PC-3 (cell line): ENCODE measurements at regions not wholly inside any gene's neighbourhood (a gene's known extent, or its start where the extent isn't known, plus 50 kb on each side); places are given as distances from the start of the nearest gene placed in this dataset.

Experiments
- ATAC-seq: fragments of 200-7000 bp; cut with Tn5 transposase; 2 replicates; pipeline ENCODE4 v1.9.1; 2020; ENCODE audit warnings: mild to moderate bottlenecking, moderate library complexity
- BruUV-seq: library from RNA; stranded (reverse); fragments of 400-500 nt; replicated peaks from 2 replicates; lab custom pipeline; 2021; lab: Mats Ljungman, UMichigan
- CTCF ChIA-PET: fragments of 300-600 bp; sonication (Branson Sonifier 250); formaldehyde crosslinking; loops from one replicate; lab custom pipeline; 2022; ENCODE audit warnings: antibody characterized with exemption; lab: Charles Lee
- POLR2A ChIA-PET: fragments of 300-600 bp; sonication (Branson Sonifier 250); formaldehyde crosslinking; loops from one replicate; lab custom pipeline; 2022; ENCODE audit warnings: antibody characterized with exemption; ENCODE audit not compliant: unreplicated experiment; lab: Charles Lee
- DNase-seq: peaks from one replicate; pipeline ENCODE4 v3.0.0-alpha.2; 2015
- H2AFZ ChIP-seq: fragments of 300-600 bp; sonication (generic); 2 replicates; pipeline ENCODE4 v1.6.0; 2016; ENCODE audit warnings: antibody characterized with exemption, low read length
- H3F3A ChIP-seq: fragments of 300-600 bp; sonication (generic); one replicate; pipeline ENCODE4 v1.6.0; 2017; ENCODE audit warnings: antibody characterized with exemption, low read length, control low read depth, mild to moderate bottlenecking; ENCODE audit not compliant: unreplicated experiment
- H3K27ac ChIP-seq: fragments of 300-600 bp; sonication (generic); 2 replicates; pipeline ENCODE4 v1.5.1; 2016; ENCODE audit warnings: mild to moderate bottlenecking, low read length
- H3K27me3 ChIP-seq: fragments of 300-600 bp; sonication (generic); 2 replicates; pipeline ENCODE4 v1.6.1; 2016; ENCODE audit warnings: low read length, mixed read lengths
- H3K36me3 ChIP-seq: fragments of 300-600 bp; sonication (generic); 2 replicates; pipeline ENCODE4 v1.6.1; 2016; ENCODE audit warnings: low read depth, mixed run types, low read length, mixed read lengths
- H3K4me1 ChIP-seq: fragments of 300-600 bp; sonication (generic); 2 replicates; pipeline ENCODE4 v1.5.1; 2016; ENCODE audit warnings: low read length; ENCODE audit not compliant: insufficient read depth
- H3K4me2 ChIP-seq: fragments of 300-600 bp; sonication (generic); 2 replicates; pipeline ENCODE4 v1.6.0; 2016; ENCODE audit warnings: low read length
- H3K4me3 ChIP-seq: fragments of 300-600 bp; sonication (generic); 2 replicates; pipeline ENCODE4 v1.5.1; 2016; ENCODE audit warnings: mild to moderate bottlenecking, low read length, mixed read lengths
- H3K79me2 ChIP-seq: fragments of 300-600 bp; sonication (generic); 2 replicates; pipeline ENCODE4 v1.6.1; 2017; ENCODE audit warnings: low read length, mixed read lengths
- H3K9ac ChIP-seq: fragments of 300-600 bp; sonication (generic); 2 replicates; pipeline ENCODE4 v1.6.0; 2016; ENCODE audit warnings: mild to moderate bottlenecking, low read length
- H3K9me2 ChIP-seq: fragments of 300-600 bp; sonication (generic); replicated peaks from 2 replicates; pipeline ENCODE4 v1.6.1; 2016; ENCODE audit warnings: mixed run types, low read length, mixed read lengths
- H3K9me3 ChIP-seq: fragments of 300-600 bp; sonication (generic); 2 replicates; pipeline ENCODE4 v1.6.1; 2016; ENCODE audit warnings: low read length, mixed read lengths
- H4K20me1 ChIP-seq: fragments of 300-600 bp; sonication (generic); 2 replicates; pipeline ENCODE4 v1.6.1; 2016; ENCODE audit warnings: low read length, mixed read lengths
- CTCF ChIP-seq: fragments of 300-600 bp; sonication (generic); conservative IDR thresholded peaks from 2 replicates; pipeline ENCODE4 v1.5.1; 2017; ENCODE audit warnings: antibody characterized with exemption, low read depth, mild to moderate bottlenecking, low read length
- EZH2 ChIP-seq: fragments of 300-600 bp; sonication (generic); IDR thresholded peaks from one replicate; pipeline ENCODE4 v1.6.1; 2017; ENCODE audit warnings: antibody characterized with exemption, mild to moderate bottlenecking, low read length; ENCODE audit not compliant: unreplicated experiment
- EZH2phosphoT487 ChIP-seq: fragments of 300-600 bp; sonication (generic); IDR thresholded peaks from 2 replicates; pipeline ENCODE4 v1.6.1; 2018; ENCODE audit warnings: mild to moderate bottlenecking, antibody characterized with exemption, low read length, borderline replicate concordance
- intact Hi-C: fragments of 100-400 bp; cut with micrococcal nuclease; formaldehyde crosslinking; loops from 2 replicates; pipeline ENCODE4 v1.9.0; 2023

GRCh38 chr2:204066051-204066450 lies 129.5 kb downstream of the ICOS start:
- TF ChIP-seq CTCF = no peak
- no peak for TF ChIP-seq EZH2
- no peak for TF ChIP-seq EZH2phosphoT487
- H4K20me1 ChIP-seq = peaks cover 4% of the 10 kb centered on the region; the same call in 1 of the 2 replicates
- H3K27me3 ChIP-seq = peaks cover 67% of the 10 kb centered on the region
- no peak overlapping the region for H2AFZ ChIP-seq
- H3K9me3 ChIP-seq = no peaks in the 10 kb centered on the region
- BruUV-seq = no TSS peak
- H3K36me3 ChIP-seq = no peaks in the 10 kb centered on the region
- no peak overlapping the region for H3K4me3 ChIP-seq
- no peak for ATAC-seq
- H3K9ac ChIP-seq = no peak overlapping the region
- DNase-seq = no peak
- H3K9me2 ChIP-seq = no peaks in the 10 kb centered on the region
- intact Hi-C loops = no loop called here
- no peak overlapping the region for H3K27ac ChIP-seq
- H3K4me2 ChIP-seq = no peak overlapping the region
- no peaks in the 10 kb centered on the region for H3F3A ChIP-seq
- ChIA-PET CTCF (no interaction called here), POLR2A (no interaction called here)
- no peaks in the 10 kb centered on the region for H3K4me1 ChIP-seq
- no peaks in the 10 kb centered on the region for H3K79me2 ChIP-seq

- Histone ChIP-seq H3K4me1 (no peaks in the 10 kb centered on the region), H3K36me3 (no peaks in the 10 kb centered on the region), H3K9me3 (no peaks in the 10 kb centered on the region), H3K4me2 (no peak overlapping the region), H3K4me3 (no peak overlapping the region), H3K27me3 (peaks cover 60% of the 10 kb centered on the region), H2AFZ (no peak overlapping the region), H3K9ac (no peak overlapping the region), H3K9me2 (no peaks in the 10 kb centered on the region), H4K20me1 (peaks cover 4% of the 10 kb centered on the region; the same call in 1 of the 2 replicates), H3K27ac (no peak overlapping the region), H3K79me2 (no peaks in the 10 kb centered on the region), H3F3A (no peaks in the 10 kb centered on the region)
- POLR2A ChIA-PET = no interaction called here
- CTCF ChIA-PET = interaction anchor here (0.7 kb wide), 1 partner anchor 102 kb away, joined by 3 read pairs; no protein-coding TSS in a partner anchor
- no peak for TF ChIP-seq CTCF
- no TSS peak for BruUV-seq
- intact Hi-C loops = no loop called here
- DNase-seq = no peak
- ATAC-seq = no peak
Measured at GRCh38 chr2:204069804-204070203, 133.2 kb downstream of the ICOS start.

- H4K20me1 ChIP-seq = peaks cover 4% of the 10 kb centered on the region; the same call in 1 of the 2 replicates
- H3K4me3 ChIP-seq = no peak overlapping the region
- peak; percentile 53 for ATAC-seq
- H3K79me2 ChIP-seq = no peaks in the 10 kb centered on the region
- no peaks in the 10 kb centered on the region for H3K9me2 ChIP-seq
- peak; percentile 68 for DNase-seq
- TF ChIP-seq CTCF (peak; percentile 76), EZH2phosphoT487 (no peak)
- ChIA-PET POLR2A (no interaction called here), CTCF (no interaction called here)
- H3K36me3 ChIP-seq = no peaks in the 10 kb centered on the region
- H2AFZ ChIP-seq = no peak overlapping the region
- H3K27ac ChIP-seq = no peak overlapping the region
- BruUV-seq = no TSS peak
- H3K4me1 ChIP-seq = no peaks in the 10 kb centered on the region
- H3K9me3 ChIP-seq = no peaks in the 10 kb centered on the region
- H3K27me3 ChIP-seq = peaks cover 56% of the 10 kb centered on the region
- no peak overlapping the region for H3K9ac ChIP-seq
- H3K4me2 ChIP-seq = no peak overlapping the region
- H3F3A ChIP-seq = no peaks in the 10 kb centered on the region
- intact Hi-C loops = no loop called here
Measured at GRCh38 chr2:204072443-204073324, 136.1 kb downstream of the ICOS start.
